ENCODE measurements at regions not wholly inside any gene's neighbourhood (a gene's known extent, or its start where the extent isn't known, plus 50 kb on each side); places are given as distances from the start of the nearest gene placed in this dataset.
"Not testable (repeated sequence)": the region's sequence is repeated elsewhere in the genome, so short reads cannot be mapped to it uniquely, and the experiment has no call there.

DNA sequence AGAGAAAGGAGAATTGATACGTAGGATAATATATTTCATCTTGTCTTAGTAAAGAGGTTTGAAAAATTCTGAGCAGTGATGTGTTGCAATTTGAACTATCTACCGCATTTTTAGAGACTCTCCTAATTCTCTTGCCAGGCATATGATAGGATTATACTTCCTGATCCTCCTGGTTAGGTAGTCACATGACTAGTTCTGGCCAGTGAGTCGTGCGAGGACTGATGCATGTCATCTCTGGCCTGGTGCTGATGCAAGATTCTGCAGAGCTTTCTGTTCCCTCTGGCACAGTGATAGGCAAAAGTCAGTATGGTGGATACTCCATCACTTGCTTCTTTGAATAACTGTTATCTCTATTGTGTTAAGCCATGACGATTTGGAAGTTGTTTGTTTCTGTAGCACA, 277.6 kb upstream of the NAALADL2 start:
- peaks cover 5% of the 10 kb centered on the region for H3K36me3 Mint-ChIP-seq (ENCODE audit: unreplicated experiment)
- no peak overlapping the region for H3K4me3 Mint-ChIP-seq (ENCODE audit: unreplicated experiment)
- peaks cover 6% of the 10 kb centered on the region for H3K4me1 Mint-ChIP-seq (ENCODE audit: unreplicated experiment)
- H3K9me3 Mint-ChIP-seq (ENCODE audit: unreplicated experiment) = peaks cover 12% of the 10 kb centered on the region
- DNase-seq (ENCODE audit: extremely low spot score, unreplicated experiment) = no peak
- no peak overlapping the region for H3K27ac Mint-ChIP-seq (ENCODE audit: unreplicated experiment)
- TF ChIP-seq, protein P1, sequence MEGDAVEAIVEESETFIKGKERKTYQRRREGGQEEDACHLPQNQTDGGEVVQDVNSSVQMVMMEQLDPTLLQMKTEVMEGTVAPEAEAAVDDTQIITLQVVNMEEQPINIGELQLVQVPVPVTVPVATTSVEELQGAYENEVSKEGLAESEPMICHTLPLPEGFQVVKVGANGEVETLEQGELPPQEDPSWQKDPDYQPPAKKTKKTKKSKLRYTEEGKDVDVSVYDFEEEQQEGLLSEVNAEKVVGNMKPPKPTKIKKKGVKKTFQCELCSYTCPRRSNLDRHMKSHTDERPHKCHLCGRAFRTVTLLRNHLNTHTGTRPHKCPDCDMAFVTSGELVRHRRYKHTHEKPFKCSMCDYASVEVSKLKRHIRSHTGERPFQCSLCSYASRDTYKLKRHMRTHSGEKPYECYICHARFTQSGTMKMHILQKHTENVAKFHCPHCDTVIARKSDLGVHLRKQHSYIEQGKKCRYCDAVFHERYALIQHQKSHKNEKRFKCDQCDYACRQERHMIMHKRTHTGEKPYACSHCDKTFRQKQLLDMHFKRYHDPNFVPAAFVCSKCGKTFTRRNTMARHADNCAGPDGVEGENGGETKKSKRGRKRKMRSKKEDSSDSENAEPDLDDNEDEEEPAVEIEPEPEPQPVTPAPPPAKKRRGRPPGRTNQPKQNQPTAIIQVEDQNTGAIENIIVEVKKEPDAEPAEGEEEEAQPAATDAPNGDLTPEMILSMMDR (IDR thresholded peaks at IDR 0.05) = no peak
- no peaks in the 10 kb centered on the region for H3K27me3 Mint-ChIP-seq (ENCODE audit: unreplicated experiment)

DNA sequence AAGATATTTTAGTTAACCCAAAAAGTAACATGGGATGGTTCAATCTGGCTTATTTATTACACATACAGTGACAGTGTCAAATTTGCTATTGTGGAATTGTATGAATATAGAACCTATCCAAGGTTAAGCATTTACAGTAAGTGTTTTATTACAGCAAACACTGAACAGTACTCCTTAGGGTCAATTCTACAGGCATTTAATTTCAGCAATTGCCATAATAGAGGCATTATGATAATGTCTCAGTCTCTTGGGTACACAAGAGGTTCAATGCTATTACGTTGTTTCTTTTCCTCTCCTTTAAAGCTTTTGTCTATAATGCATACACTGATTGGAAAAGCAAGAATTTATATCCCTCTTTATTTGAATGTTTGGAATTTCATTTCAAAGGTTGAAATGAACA, 275.7 kb upstream of the NAALADL2 start:
- H3K36me3 Mint-ChIP-seq (ENCODE audit: unreplicated experiment) = peaks cover 8% of the 10 kb centered on the region
- TF ChIP-seq, protein P1 (IDR thresholded peaks at IDR 0.05) = no peak
- peaks cover 5% of the 10 kb centered on the region for H3K4me1 Mint-ChIP-seq (ENCODE audit: unreplicated experiment)
- DNase-seq (ENCODE audit: extremely low spot score, unreplicated experiment) = no peak
- no peaks in the 10 kb centered on the region for H3K27me3 Mint-ChIP-seq (ENCODE audit: unreplicated experiment)
- peaks cover 12% of the 10 kb centered on the region for H3K9me3 Mint-ChIP-seq (ENCODE audit: unreplicated experiment)
- H3K4me3 Mint-ChIP-seq (ENCODE audit: unreplicated experiment) = no peak overlapping the region
- H3K27ac Mint-ChIP-seq (ENCODE audit: unreplicated experiment) = no peak overlapping the region

DNA sequence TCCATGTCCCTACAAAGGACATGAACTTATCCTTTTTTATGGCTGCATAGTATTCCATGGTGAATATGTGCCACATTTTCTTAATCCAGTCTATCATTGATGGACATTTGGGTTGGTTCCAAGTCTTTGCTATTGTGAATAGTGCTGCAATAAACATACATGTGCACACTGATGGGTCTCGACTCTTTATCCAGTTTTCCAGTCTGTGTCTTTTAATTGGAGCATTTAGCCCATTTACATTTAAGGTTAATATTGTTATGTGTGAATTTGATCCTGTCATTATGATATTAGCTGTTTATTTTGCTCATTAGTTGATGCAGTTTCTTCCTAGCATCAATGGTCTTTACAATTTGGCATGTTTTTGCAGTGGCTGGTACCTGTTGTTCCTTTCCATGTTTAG, 272.0 kb upstream of the NAALADL2 start:
- H3K36me3 Mint-ChIP-seq (ENCODE audit: unreplicated experiment); H3K27ac Mint-ChIP-seq (ENCODE audit: unreplicated experiment); H3K4me1 Mint-ChIP-seq (ENCODE audit: unreplicated experiment); DNase-seq (ENCODE audit: extremely low spot score, unreplicated experiment); H3K9me3 Mint-ChIP-seq (ENCODE audit: unreplicated experiment); H3K27me3 Mint-ChIP-seq (ENCODE audit: unreplicated experiment); H3K4me3 Mint-ChIP-seq (ENCODE audit: unreplicated experiment): not testable (repeated sequence)

DNA sequence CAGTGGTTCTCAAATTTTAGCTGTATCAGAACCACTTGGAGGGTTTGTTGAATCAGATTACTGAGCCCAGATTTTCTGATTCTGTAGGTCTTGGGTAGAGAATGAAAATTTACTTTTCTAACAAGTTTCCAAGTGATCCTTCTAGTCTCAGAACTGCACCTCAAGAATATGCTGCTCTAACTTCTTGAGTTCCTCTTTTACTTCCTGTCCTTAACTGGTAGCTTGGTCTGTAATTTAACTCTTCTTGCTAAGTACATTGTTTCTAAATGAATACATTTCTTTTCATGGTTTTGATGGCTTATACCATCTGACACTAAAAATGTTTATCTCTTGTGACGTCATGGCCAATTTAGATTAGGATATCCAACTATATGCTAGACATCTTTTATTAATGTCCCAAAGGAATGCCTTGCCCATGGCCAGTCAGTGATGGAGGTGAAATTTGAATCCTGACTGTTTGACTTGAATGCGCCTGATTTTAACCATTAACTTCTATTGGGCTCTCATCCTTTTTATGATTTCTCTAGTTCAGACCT, 262.6 kb upstream of the NAALADL2 start:
- TF ChIP-seq, protein P1 (IDR thresholded peaks at IDR 0.05) = no peak
- no peaks in the 10 kb centered on the region for H3K27me3 Mint-ChIP-seq (ENCODE audit: unreplicated experiment)
- H3K36me3 Mint-ChIP-seq (ENCODE audit: unreplicated experiment) = no peaks in the 10 kb centered on the region
- peaks cover 4% of the 10 kb centered on the region for H3K9me3 Mint-ChIP-seq (ENCODE audit: unreplicated experiment)
- H3K4me3 Mint-ChIP-seq (ENCODE audit: unreplicated experiment) = no peak overlapping the region
- no peak for DNase-seq (ENCODE audit: extremely low spot score, unreplicated experiment)
- no peaks in the 10 kb centered on the region for H3K4me1 Mint-ChIP-seq (ENCODE audit: unreplicated experiment)
- H3K27ac Mint-ChIP-seq (ENCODE audit: unreplicated experiment) = no peak overlapping the region

DNA sequence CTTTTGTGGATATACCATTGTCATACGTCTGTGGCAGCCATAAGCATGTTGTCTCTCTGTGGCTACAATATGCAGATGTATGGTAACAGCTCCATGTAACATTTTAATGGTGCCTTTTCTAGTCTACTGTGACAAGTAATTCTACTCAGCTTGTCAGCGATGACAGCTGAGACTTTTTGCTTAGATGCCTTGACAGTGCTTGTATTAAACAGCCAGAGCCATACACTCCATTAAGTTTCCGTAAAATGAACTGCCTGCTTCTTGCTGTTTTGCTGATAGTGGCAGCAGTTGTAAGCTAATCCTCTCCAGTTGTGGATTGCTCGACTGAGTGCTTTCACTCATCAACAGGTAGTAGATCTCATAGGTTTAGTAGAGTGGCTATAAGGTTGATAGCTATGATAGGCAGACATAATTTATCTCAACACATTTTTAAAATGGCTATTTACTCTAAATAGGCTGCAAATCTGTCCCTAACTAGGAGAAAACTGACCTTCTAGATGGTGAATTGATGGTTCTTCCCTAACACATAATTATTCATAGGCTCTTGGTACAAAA, 260.2 kb upstream of the NAALADL2 start:
- Mint-ChIP-seq H3K9me3 (ENCODE audit: unreplicated experiment) (peaks cover 16% of the 10 kb centered on the region), H3K4me3 (ENCODE audit: unreplicated experiment) (no peak overlapping the region), H3K27ac (ENCODE audit: unreplicated experiment) (no peak overlapping the region), H3K4me1 (ENCODE audit: unreplicated experiment) (no peaks in the 10 kb centered on the region), H3K27me3 (ENCODE audit: unreplicated experiment) (no peaks in the 10 kb centered on the region), H3K36me3 (ENCODE audit: unreplicated experiment) (no peaks in the 10 kb centered on the region)
- TF ChIP-seq, protein P1 (IDR thresholded peaks at IDR 0.05) = no peak
- no peak for DNase-seq (ENCODE audit: extremely low spot score, unreplicated experiment)

DNA sequence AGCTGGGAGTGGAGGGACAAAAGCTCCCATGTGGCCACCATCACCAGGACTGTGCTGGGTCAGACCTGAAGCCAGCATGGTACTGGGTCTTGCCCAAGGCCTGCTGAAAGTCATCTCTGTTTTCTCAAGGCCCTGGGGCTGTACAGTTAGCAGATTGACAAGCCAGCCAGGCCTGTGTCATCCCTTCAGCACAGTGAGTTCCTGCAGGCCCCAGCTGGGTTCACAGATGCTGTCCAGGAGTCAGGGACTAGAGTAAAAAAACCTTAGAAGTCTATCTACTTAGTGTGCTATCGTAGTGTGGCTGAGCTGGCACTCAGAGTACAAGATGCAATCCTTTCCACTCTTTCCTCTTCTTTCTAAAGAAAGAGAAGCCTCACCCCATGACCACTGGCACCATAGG, 246.0 kb upstream of the NAALADL2 start:
- H3K4me3 Mint-ChIP-seq (ENCODE audit: unreplicated experiment) = no peak overlapping the region

More for the DNA sequence above, 246.0 kb upstream of the NAALADL2 start:
- Mint-ChIP-seq H3K27me3 (ENCODE audit: unreplicated experiment) (no peaks in the 10 kb centered on the region), H3K4me1 (ENCODE audit: unreplicated experiment) (no peaks in the 10 kb centered on the region), H3K27ac (ENCODE audit: unreplicated experiment) (no peak overlapping the region), H3K9me3 (ENCODE audit: unreplicated experiment) (no peaks in the 10 kb centered on the region), H3K36me3 (ENCODE audit: unreplicated experiment) (no peaks in the 10 kb centered on the region)
- DNase-seq (ENCODE audit: extremely low spot score, unreplicated experiment) = no peak
- TF ChIP-seq, protein P1 (IDR thresholded peaks at IDR 0.05) = no peak
